ENCODE measurements at regions not wholly inside any gene's neighbourhood (a gene's known extent, or its start where the extent isn't known, plus 50 kb on each side); places are given as distances from the start of the nearest gene placed in this dataset.

- Histone ChIP-seq H3K27me3 (ENCODE audit: insufficient read depth, low read depth) (peaks cover 87% of the 10 kb centered on the region), H3K9me2 (ENCODE audit: insufficient read depth) (no peaks in the 10 kb centered on the region), H3K79me2 (ENCODE audit: low read depth) (no peaks in the 10 kb centered on the region), H3K36me3 (ENCODE audit: low read depth) (no peaks in the 10 kb centered on the region), H2AFZ (no peak overlapping the region), H3K4me2 (no peak overlapping the region), H3F3A (ENCODE audit: insufficient read depth, low read depth) (no peaks in the 10 kb centered on the region), H3K4me1 (replicated peaks; ENCODE audit: insufficient read depth) (no peaks in the 10 kb centered on the region), H3K9me3 (ENCODE audit: insufficient read depth, low read depth) (no peaks in the 10 kb centered on the region), H3K27ac (no peak overlapping the region), H3K4me3 (no peak overlapping the region), H4K20me1 (ENCODE audit: insufficient read depth) (no peaks in the 10 kb centered on the region)
- TF ChIP-seq CTCF (conservative IDR thresholded peaks at IDR 0.05), result no peak
- TF ChIP-seq EZH2 (IDR thresholded peaks at IDR 0.05; ENCODE audit: low read depth), result no peak
- ChIA-PET POLR2A (ENCODE audit: unreplicated experiment) (no interaction called here), CTCF (no interaction called here)
- intact Hi-C loops (cut with micrococcal nuclease; ENCODE audit: unreplicated experiment), result no loop called here
- no TSS peak for BruUV-seq (replicated peaks)
- DNase-seq, result no peak
Observed at GRCh38 chr1:228996281-228996680, 261.0 kb downstream of the RHOU start.

- H3K9me2 ChIP-seq (ENCODE audit: insufficient read depth), result no peaks in the 10 kb centered on the region
- DNase-seq, result no peak
- H2AFZ ChIP-seq, result no peak overlapping the region
- TF ChIP-seq EZH2 (IDR thresholded peaks at IDR 0.05; ENCODE audit: low read depth) (no peak), CTCF (conservative IDR thresholded peaks at IDR 0.05) (no peak)
- no peaks in the 10 kb centered on the region for H3K4me1 ChIP-seq (replicated peaks; ENCODE audit: insufficient read depth)
- no peaks in the 10 kb centered on the region for H3K36me3 ChIP-seq (ENCODE audit: low read depth)
- intact Hi-C loops (cut with micrococcal nuclease; ENCODE audit: unreplicated experiment), result no loop called here
- no peak overlapping the region for H3K4me3 ChIP-seq
- H3K27ac ChIP-seq, result no peak overlapping the region
- H3K27me3 ChIP-seq (ENCODE audit: insufficient read depth, low read depth), result peaks cover 85% of the 10 kb centered on the region
- ChIA-PET POLR2A (ENCODE audit: unreplicated experiment) (no interaction called here), CTCF (no interaction called here)
- no peaks in the 10 kb centered on the region for H3K79me2 ChIP-seq (ENCODE audit: low read depth)
- no peaks in the 10 kb centered on the region for H3K9me3 ChIP-seq (ENCODE audit: insufficient read depth, low read depth)
- H3F3A ChIP-seq (ENCODE audit: insufficient read depth, low read depth), result no peaks in the 10 kb centered on the region
- no peaks in the 10 kb centered on the region for H4K20me1 ChIP-seq (ENCODE audit: insufficient read depth)
- no TSS peak for BruUV-seq (replicated peaks)
- H3K4me2 ChIP-seq, result no peak overlapping the region
Observed at GRCh38 chr1:228997721-228998144, 262.5 kb downstream of the RHOU start.

- Histone ChIP-seq H3K27ac (no peak overlapping the region), H3K4me1 (replicated peaks; ENCODE audit: insufficient read depth) (no peaks in the 10 kb centered on the region), H3K36me3 (ENCODE audit: low read depth) (no peaks in the 10 kb centered on the region), H3K4me2 (no peak overlapping the region), H3K9me2 (ENCODE audit: insufficient read depth) (no peaks in the 10 kb centered on the region), H4K20me1 (ENCODE audit: insufficient read depth) (no peaks in the 10 kb centered on the region), H3K79me2 (ENCODE audit: low read depth) (no peaks in the 10 kb centered on the region), H3F3A (ENCODE audit: insufficient read depth, low read depth) (no peaks in the 10 kb centered on the region), H3K4me3 (no peak overlapping the region), H2AFZ (no peak overlapping the region), H3K9me3 (ENCODE audit: insufficient read depth, low read depth) (no peaks in the 10 kb centered on the region), H3K27me3 (ENCODE audit: insufficient read depth, low read depth) (peaks cover 84% of the 10 kb centered on the region)
- CTCF ChIA-PET, result no interaction called here
- no TSS peak for BruUV-seq (replicated peaks)
- POLR2A ChIA-PET (ENCODE audit: unreplicated experiment), result no interaction called here
- intact Hi-C loops (cut with micrococcal nuclease; ENCODE audit: unreplicated experiment), result no loop called here
- DNase-seq, result no peak
- TF ChIP-seq EZH2 (IDR thresholded peaks at IDR 0.05; ENCODE audit: low read depth), result no peak
- TF ChIP-seq CTCF (conservative IDR thresholded peaks at IDR 0.05), result no peak
Observed at GRCh38 chr1:228998179-228998578, 262.9 kb downstream of the RHOU start.

Measured in PC-9 (cell line).